HEK293 (cell line): ENCODE measurements at regions not wholly inside any gene's neighbourhood (a gene's known extent, or its start where the extent isn't known, plus 50 kb on each side); places are given as distances from the start of the nearest gene placed in this dataset.

ENCODE experiments used
- CTCF ChIA-PET: fragments of 350-600 bp; formaldehyde crosslinking; extraction: SDS; loops from one replicate; lab custom pipeline; 2021; ENCODE audit warnings: antibody characterized with exemption; lab: Yijun Ruan, JAX
- POLR2A ChIA-PET: fragments of 300-600 bp; formaldehyde crosslinking; extraction: SDS; loops from one replicate; lab custom pipeline; 2020; ENCODE audit warnings: antibody characterized with exemption, inconsistent platforms; lab: Yijun Ruan, JAX
- H3K27ac ChIP-seq: fragments of 200-500 bp; sonication (Bioruptor generic); 2 replicates; pipeline ENCODE4 v1.5.1; 2014; ENCODE audit warnings: low read depth, low read length, control low read depth, inconsistent platforms; ENCODE audit errors: extremely low read depth
- H3K36me3 ChIP-seq, 2 experiments: fragments of 200-500 bp in 1 of 2; sonication (Bioruptor generic) in 1 of 2; 1 replicate in 1 of 2; 2 replicates in 1 of 2; pipeline ENCODE4 v1.5.1; 2014 to 2017; ENCODE audit warnings: inconsistent platforms in 2 of 2, low read length in 2 of 2; ENCODE audit not compliant: control insufficient read depth in 2 of 2, insufficient read depth in 1 of 2
- H3K4me1 ChIP-seq: fragments of 200-500 bp; sonication (Bioruptor generic); 2 replicates; pipeline ENCODE4 v1.5.1; 2014; ENCODE audit warnings: mild to moderate bottlenecking, low read length, inconsistent platforms; ENCODE audit not compliant: control insufficient read depth, insufficient read depth
- H3K4me3 ChIP-seq: 2 replicates; pipeline ENCODE4 v1.5.1; 2011; ENCODE audit warnings: low read depth, mild to moderate bottlenecking, control low read depth, low read length, moderate library complexity
- H3K9me3 ChIP-seq: fragments of 200-500 bp; sonication (Bioruptor generic); 2 replicates; pipeline ENCODE4 v1.5.1; 2014; ENCODE audit warnings: low read depth, low read length, inconsistent platforms; ENCODE audit not compliant: control insufficient read depth, insufficient read depth
- GLIS1 ChIP-seq: fragments of 450-650 bp; formaldehyde crosslinking; IDR thresholded peaks from 2 replicates; pipeline ENCODE4 v1.5.1; 2016; ENCODE audit warnings: missing biosample characterization, missing genetic modification characterization
- KLF10 ChIP-seq: fragments of 450-650 bp; IDR thresholded peaks from 2 replicates; pipeline ENCODE4 v1.5.1; 2018; ENCODE audit warnings: missing biosample characterization, mild to moderate bottlenecking, missing genetic modification characterization
- PRDM1 ChIP-seq: fragments of 450-650 bp; formaldehyde crosslinking; IDR thresholded peaks from 2 replicates; pipeline ENCODE4; 2016; ENCODE audit warnings: missing biosample characterization, missing genetic modification characterization
- RBAK ChIP-seq: fragments of 450-650 bp; formaldehyde crosslinking; IDR thresholded peaks from 2 replicates; pipeline ENCODE4 v1.5.1; 2016; ENCODE audit warnings: missing biosample characterization, missing genetic modification characterization
- YY2 ChIP-seq: fragments of 450-650 bp; formaldehyde crosslinking; IDR thresholded peaks from 2 replicates; pipeline ENCODE4 v1.5.1; 2016; ENCODE audit warnings: missing biosample characterization, missing genetic modification characterization
- ZBTB1 ChIP-seq: fragments of 450-650 bp; formaldehyde crosslinking; IDR thresholded peaks from 2 replicates; pipeline ENCODE4 v1.5.1; 2016; ENCODE audit warnings: missing biosample characterization, missing genetic modification characterization
- ZBTB20 ChIP-seq: fragments of 450-650 bp; formaldehyde crosslinking; IDR thresholded peaks from 2 replicates; pipeline ENCODE4 v1.5.1; 2016; ENCODE audit warnings: missing biosample characterization, missing genetic modification characterization
- ZBTB21 ChIP-seq: fragments of 450-650 bp; formaldehyde crosslinking; IDR thresholded peaks from 2 replicates; pipeline ENCODE4 v1.5.1; 2017; ENCODE audit warnings: missing biosample characterization, missing genetic modification characterization
- ZFHX2 ChIP-seq: fragments of 450-650 bp; formaldehyde crosslinking; conservative IDR thresholded peaks from 2 replicates; pipeline ENCODE4 v1.5.1; 2016; ENCODE audit warnings: missing biosample characterization, missing genetic modification characterization
- ZFP3 ChIP-seq: fragments of 450-650 bp; formaldehyde crosslinking; IDR thresholded peaks from 2 replicates; pipeline ENCODE4 v1.5.1; 2016; ENCODE audit warnings: low read depth, missing biosample characterization, missing genetic modification characterization
- ZFP69B ChIP-seq: fragments of 450-650 bp; formaldehyde crosslinking; IDR thresholded peaks from 2 replicates; pipeline ENCODE4 v1.5.1; 2016; ENCODE audit warnings: missing biosample characterization, missing genetic modification characterization
- ZNF10 ChIP-seq: fragments of 450-650 bp; formaldehyde crosslinking; IDR thresholded peaks from 2 replicates; pipeline ENCODE4 v1.5.1; 2017; ENCODE audit warnings: missing biosample characterization, missing genetic modification characterization
- ZNF112 ChIP-seq: fragments of 450-650 bp; formaldehyde crosslinking; IDR thresholded peaks from 2 replicates; pipeline ENCODE4 v1.5.0; 2017; ENCODE audit warnings: missing biosample characterization, missing genetic modification characterization
- ZNF140 ChIP-seq: fragments of 450-650 bp; formaldehyde crosslinking; IDR thresholded peaks from 2 replicates; pipeline ENCODE4 v1.5.1; 2016; ENCODE audit warnings: missing biosample characterization, missing genetic modification characterization
- ZNF202 ChIP-seq: fragments of 450-650 bp; formaldehyde crosslinking; IDR thresholded peaks from 2 replicates; pipeline ENCODE4 v1.5.1; 2016; ENCODE audit warnings: missing biosample characterization, missing genetic modification characterization, borderline replicate concordance
- ZNF221 ChIP-seq: fragments of 450-650 bp; formaldehyde crosslinking; IDR thresholded peaks from 2 replicates; pipeline ENCODE4 v1.5.1; 2017; ENCODE audit warnings: missing biosample characterization, missing genetic modification characterization, borderline replicate concordance
- ZNF23 ChIP-seq: fragments of 450-650 bp; formaldehyde crosslinking; IDR thresholded peaks from 2 replicates; pipeline ENCODE4 v1.5.1; 2016; ENCODE audit warnings: missing biosample characterization, missing genetic modification characterization, borderline replicate concordance
- ZNF248 ChIP-seq: fragments of 450-650 bp; formaldehyde crosslinking; IDR thresholded peaks from 2 replicates; pipeline ENCODE4 v1.5.1; 2017; ENCODE audit warnings: missing biosample characterization, missing genetic modification characterization
- ZNF311 ChIP-seq: fragments of 450-650 bp; formaldehyde crosslinking; IDR thresholded peaks from 2 replicates; pipeline ENCODE4 v1.5.1; 2017; ENCODE audit warnings: missing biosample characterization, missing genetic modification characterization, borderline replicate concordance
- ZNF423 ChIP-seq: fragments of 450-650 bp; formaldehyde crosslinking; IDR thresholded peaks from 2 replicates; pipeline ENCODE4 v1.5.1; 2016; ENCODE audit warnings: missing biosample characterization, missing genetic modification characterization
- ZNF521 ChIP-seq: fragments of 450-650 bp; formaldehyde crosslinking; IDR thresholded peaks from 2 replicates; pipeline ENCODE4 v1.5.1; 2017; ENCODE audit warnings: missing biosample characterization, mild to moderate bottlenecking, missing genetic modification characterization
- ZNF558 ChIP-seq: fragments of 450-650 bp; formaldehyde crosslinking; IDR thresholded peaks from 2 replicates; pipeline ENCODE4 v1.5.1; 2016; ENCODE audit warnings: missing biosample characterization, missing genetic modification characterization
- ZNF624 ChIP-seq: fragments of 450-650 bp; formaldehyde crosslinking; IDR thresholded peaks from 2 replicates; pipeline ENCODE4 v1.5.1; 2017; ENCODE audit warnings: missing biosample characterization, missing genetic modification characterization
- ZNF768 ChIP-seq: fragments of 450-650 bp; formaldehyde crosslinking; IDR thresholded peaks from 2 replicates; pipeline ENCODE4 v1.5.1; 2018; ENCODE audit warnings: missing biosample characterization, mild to moderate bottlenecking, missing genetic modification characterization
- TF ChIP-seq, protein P1 (sequence below): fragments of 450-650 bp; formaldehyde crosslinking; IDR thresholded peaks from 2 replicates; pipeline ENCODE4 v1.5.1; 2016; ENCODE audit warnings: missing biosample characterization, missing genetic modification characterization
- TF ChIP-seq, protein P2 (sequence below): fragments of 450-650 bp; formaldehyde crosslinking; IDR thresholded peaks from 2 replicates; pipeline ENCODE4 v1.5.1; 2016; ENCODE audit warnings: missing biosample characterization, missing genetic modification characterization
- TF ChIP-seq, protein P3 (sequence below): fragments of 450-650 bp; formaldehyde crosslinking; IDR thresholded peaks from 2 replicates; pipeline ENCODE4 v1.5.1; 2016; ENCODE audit warnings: missing biosample characterization, missing genetic modification characterization
- TF ChIP-seq, protein P4 (sequence below): fragments of 450-650 bp; formaldehyde crosslinking; IDR thresholded peaks from 2 replicates; pipeline ENCODE4 v1.5.1; 2017; ENCODE audit warnings: missing biosample characterization, missing genetic modification characterization

GRCh38 chr12:126419131-126419530 lies 1353.9 kb downstream of the AACS start:
- POLR2A ChIA-PET, result no interaction called here
- TF ChIP-seq YY2 (no peak), RBAK (tag by site-specific recombination) (no peak), ZNF558 (no peak), ZNF202 (tag by site-specific recombination) (no peak), ZNF423 (tag by site-specific recombination) (no peak), ZNF112 (tag by site-specific recombination) (no peak), ZBTB21 (tag by site-specific recombination) (no peak), ZNF140 (tag by site-specific recombination) (no peak), ZNF311 (tag by site-specific recombination) (no peak), ZFHX2 (tag by site-specific recombination) (no peak), ZFP69B (tag by site-specific recombination) (no peak), GLIS1 (tag by site-specific recombination) (no peak)
- TF ChIP-seq, protein P1, sequence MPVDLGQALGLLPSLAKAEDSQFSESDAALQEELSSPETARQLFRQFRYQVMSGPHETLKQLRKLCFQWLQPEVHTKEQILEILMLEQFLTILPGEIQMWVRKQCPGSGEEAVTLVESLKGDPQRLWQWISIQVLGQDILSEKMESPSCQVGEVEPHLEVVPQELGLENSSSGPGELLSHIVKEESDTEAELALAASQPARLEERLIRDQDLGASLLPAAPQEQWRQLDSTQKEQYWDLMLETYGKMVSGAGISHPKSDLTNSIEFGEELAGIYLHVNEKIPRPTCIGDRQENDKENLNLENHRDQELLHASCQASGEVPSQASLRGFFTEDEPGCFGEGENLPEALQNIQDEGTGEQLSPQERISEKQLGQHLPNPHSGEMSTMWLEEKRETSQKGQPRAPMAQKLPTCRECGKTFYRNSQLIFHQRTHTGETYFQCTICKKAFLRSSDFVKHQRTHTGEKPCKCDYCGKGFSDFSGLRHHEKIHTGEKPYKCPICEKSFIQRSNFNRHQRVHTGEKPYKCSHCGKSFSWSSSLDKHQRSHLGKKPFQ (tag by site-specific recombination), result no peak
- Histone ChIP-seq H3K36me3 (no peaks in the 10 kb centered on the region), H3K9me3 (no peaks in the 10 kb centered on the region), H3K4me1 (no peaks in the 10 kb centered on the region), H3K27ac (no peak overlapping the region), H3K4me3 (no peak overlapping the region)
- CTCF ChIA-PET, result no interaction called here

GRCh38 chr12:126424696-126425095 lies 1359.5 kb downstream of the AACS start:
- no peaks in the 10 kb centered on the region for H3K4me1 ChIP-seq
- CTCF ChIA-PET, result no interaction called here
- H3K27ac ChIP-seq, result no peak overlapping the region
- no peaks in the 10 kb centered on the region for H3K36me3 ChIP-seq
- no peak overlapping the region for H3K4me3 ChIP-seq
- H3K9me3 ChIP-seq, result no peaks in the 10 kb centered on the region
- POLR2A ChIA-PET, result no interaction called here
- TF ChIP-seq ZNF624 (tag by site-specific recombination) (no peak), ZBTB20 (no peak), ZNF23 (tag by site-specific recombination) (no peak), ZNF140 (tag by site-specific recombination) (no peak), KLF10 (tag by site-specific recombination) (no peak), ZFP3 (tag by site-specific recombination) (no peak), PRDM1 (tag by site-specific recombination) (no peak), ZNF248 (tag by site-specific recombination) (no peak), ZNF112 (tag by site-specific recombination) (no peak)
- TF ChIP-seq, protein P2, sequence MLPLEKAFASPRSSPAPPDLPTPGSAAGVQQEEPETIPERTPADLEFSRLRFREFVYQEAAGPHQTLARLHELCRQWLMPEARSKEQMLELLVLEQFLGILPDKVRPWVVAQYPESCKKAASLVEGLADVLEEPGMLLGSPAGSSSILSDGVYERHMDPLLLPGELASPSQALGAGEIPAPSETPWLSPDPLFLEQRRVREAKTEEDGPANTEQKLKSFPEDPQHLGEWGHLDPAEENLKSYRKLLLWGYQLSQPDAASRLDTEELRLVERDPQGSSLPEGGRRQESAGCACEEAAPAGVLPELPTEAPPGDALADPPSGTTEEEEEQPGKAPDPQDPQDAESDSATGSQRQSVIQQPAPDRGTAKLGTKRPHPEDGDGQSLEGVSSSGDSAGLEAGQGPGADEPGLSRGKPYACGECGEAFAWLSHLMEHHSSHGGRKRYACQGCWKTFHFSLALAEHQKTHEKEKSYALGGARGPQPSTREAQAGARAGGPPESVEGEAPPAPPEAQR (tag by site-specific recombination), result no peak

DNA sequence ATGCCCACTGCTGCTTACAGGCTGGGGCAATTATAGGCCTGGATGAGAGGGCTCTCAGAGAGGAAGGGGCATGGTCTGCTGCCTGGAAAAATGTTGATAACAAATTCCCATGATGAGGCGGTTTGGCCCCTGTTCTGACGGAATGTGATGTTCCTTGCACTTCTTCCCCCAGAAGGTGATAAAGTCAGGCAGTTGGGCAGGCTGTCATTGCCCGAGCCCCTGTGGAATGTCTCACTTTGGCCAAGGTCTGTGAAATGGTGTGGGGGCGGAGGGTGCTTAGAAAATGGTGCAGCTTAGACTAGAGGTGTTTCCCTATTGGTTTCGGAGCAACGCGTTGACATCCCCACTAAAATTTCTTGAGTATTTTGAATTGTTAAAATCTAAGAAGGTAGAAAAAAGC lies 1360.0 kb downstream of the AACS start:
- no peak overlapping the region for H3K4me3 ChIP-seq
- ChIA-PET POLR2A (no interaction called here), CTCF (no interaction called here)
- no peaks in the 10 kb centered on the region for H3K9me3 ChIP-seq
- no peak overlapping the region for H3K27ac ChIP-seq
- no peaks in the 10 kb centered on the region for H3K36me3 ChIP-seq
- H3K4me1 ChIP-seq, result no peaks in the 10 kb centered on the region
- TF ChIP-seq ZNF521 (tag by site-specific recombination), result no peak
- TF ChIP-seq, protein P3, sequence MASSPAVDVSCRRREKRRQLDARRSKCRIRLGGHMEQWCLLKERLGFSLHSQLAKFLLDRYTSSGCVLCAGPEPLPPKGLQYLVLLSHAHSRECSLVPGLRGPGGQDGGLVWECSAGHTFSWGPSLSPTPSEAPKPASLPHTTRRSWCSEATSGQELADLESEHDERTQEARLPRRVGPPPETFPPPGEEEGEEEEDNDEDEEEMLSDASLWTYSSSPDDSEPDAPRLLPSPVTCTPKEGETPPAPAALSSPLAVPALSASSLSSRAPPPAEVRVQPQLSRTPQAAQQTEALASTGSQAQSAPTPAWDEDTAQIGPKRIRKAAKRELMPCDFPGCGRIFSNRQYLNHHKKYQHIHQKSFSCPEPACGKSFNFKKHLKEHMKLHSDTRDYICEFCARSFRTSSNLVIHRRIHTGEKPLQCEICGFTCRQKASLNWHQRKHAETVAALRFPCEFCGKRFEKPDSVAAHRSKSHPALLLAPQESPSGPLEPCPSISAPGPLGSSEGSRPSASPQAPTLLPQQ (tag by site-specific recombination), result no peak
- no peak for TF ChIP-seq ZNF10 (tag by site-specific recombination)
- TF ChIP-seq, protein P4, sequence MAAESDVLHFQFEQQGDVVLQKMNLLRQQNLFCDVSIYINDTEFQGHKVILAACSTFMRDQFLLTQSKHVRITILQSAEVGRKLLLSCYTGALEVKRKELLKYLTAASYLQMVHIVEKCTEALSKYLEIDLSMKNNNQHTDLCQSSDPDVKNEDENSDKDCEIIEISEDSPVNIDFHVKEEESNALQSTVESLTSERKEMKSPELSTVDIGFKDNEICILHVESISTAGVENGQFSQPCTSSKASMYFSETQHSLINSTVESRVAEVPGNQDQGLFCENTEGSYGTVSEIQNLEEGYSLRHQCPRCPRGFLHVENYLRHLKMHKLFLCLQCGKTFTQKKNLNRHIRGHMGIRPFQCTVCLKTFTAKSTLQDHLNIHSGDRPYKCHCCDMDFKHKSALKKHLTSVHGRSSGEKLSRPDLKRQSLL, result no peak
- TF ChIP-seq ZBTB1, result no peak
- no peak for TF ChIP-seq ZNF768 (tag by site-specific recombination)
- TF ChIP-seq, protein P2 (tag by site-specific recombination), result no peak
- no peak for TF ChIP-seq ZNF221 (tag by site-specific recombination)
